ENCODE measurements at regions not wholly inside any gene's neighbourhood (a gene's known extent, or its start where the extent isn't known, plus 50 kb on each side); places are given as distances from the start of the nearest gene placed in this dataset.

GRCh38 chr7:41633690-41634089, 69.2 kb downstream of the INHBA start:
- Mint-ChIP-seq H3K4me1 (no peaks in the 10 kb centered on the region), H3K27me3 (no peaks in the 10 kb centered on the region), H3K36me3 (ENCODE audit: low read depth) (no peaks in the 10 kb centered on the region), H3K9me3 (no peaks in the 10 kb centered on the region), H3K4me3 (no peak overlapping the region), H3K27ac (no peak overlapping the region)
- DNase-seq (no peak), ATAC-seq (no peak)

DNA sequence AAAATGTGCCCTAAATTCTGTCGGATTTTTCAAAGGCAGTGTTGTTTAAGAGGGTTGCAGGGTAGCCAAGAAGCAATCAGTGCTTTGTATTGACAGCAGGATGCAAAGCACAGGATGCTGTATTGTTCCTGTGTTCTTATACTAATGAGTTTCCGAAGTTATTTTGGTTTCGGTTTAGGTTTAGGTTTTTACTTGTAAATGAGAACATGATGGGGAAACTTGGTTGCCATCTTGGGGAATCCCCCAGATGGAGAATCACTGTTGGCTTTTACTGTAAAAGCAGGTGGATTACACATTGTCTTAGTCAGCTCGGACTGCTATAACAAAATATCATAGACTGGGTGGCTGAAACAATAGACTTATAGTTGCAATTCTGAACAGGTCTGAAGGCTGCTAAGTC, 72.1 kb downstream of the INHBA start:
- peak; percentile 43 for ATAC-seq
- Mint-ChIP-seq H3K9me3 (no peaks in the 10 kb centered on the region), H3K27me3 (no peaks in the 10 kb centered on the region), H3K4me1 (no peaks in the 10 kb centered on the region), H3K27ac (no peak overlapping the region), H3K36me3 (ENCODE audit: low read depth) (no peaks in the 10 kb centered on the region), H3K4me3 (no peak overlapping the region)
- no peak for DNase-seq

- Mint-ChIP-seq H3K4me1 (no peaks in the 10 kb centered on the region), H3K36me3 (ENCODE audit: low read depth) (no peaks in the 10 kb centered on the region), H3K27me3 (no peaks in the 10 kb centered on the region), H3K4me3 (no peak overlapping the region), H3K9me3 (no peaks in the 10 kb centered on the region), H3K27ac (no peak overlapping the region)
- DNase-seq = no peak
- no peak for ATAC-seq
These were observed 73.2 kb downstream of the INHBA start for GRCh38 chr7:41629711-41630111.

DNA sequence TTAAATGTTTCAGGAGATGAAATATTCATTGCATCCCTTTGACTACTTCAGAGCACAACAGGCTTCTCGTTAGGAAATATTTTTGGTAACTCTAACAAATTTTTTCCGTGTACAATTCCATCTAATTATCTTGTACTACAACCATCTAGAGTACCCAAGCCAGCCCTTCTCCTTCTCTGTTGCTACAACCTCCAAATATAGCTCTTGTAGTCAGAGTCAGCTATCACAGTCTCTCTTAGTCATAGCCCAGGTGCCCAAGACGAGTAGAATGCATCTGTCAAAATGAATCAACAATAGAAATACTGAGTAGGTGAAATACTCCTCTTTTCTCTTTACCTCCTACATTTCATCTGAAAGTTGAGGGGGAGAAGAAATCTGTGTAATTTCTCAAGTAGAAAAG, 74.0 kb downstream of the INHBA start:
- ATAC-seq = no peak
- Mint-ChIP-seq H3K4me3 (no peak overlapping the region), H3K4me1 (no peaks in the 10 kb centered on the region), H3K27ac (no peak overlapping the region), H3K27me3 (no peaks in the 10 kb centered on the region), H3K36me3 (ENCODE audit: low read depth) (no peaks in the 10 kb centered on the region), H3K9me3 (no peaks in the 10 kb centered on the region)
- DNase-seq = no peak

- Mint-ChIP-seq H3K27ac (no peak overlapping the region), H3K36me3 (ENCODE audit: low read depth) (no peaks in the 10 kb centered on the region), H3K27me3 (no peaks in the 10 kb centered on the region), H3K9me3 (no peaks in the 10 kb centered on the region), H3K4me1 (no peaks in the 10 kb centered on the region), H3K4me3 (no peak overlapping the region)
- no peak for DNase-seq
- no peak for ATAC-seq
These were observed 75.1 kb downstream of the INHBA start for GRCh38 chr7:41627645-41628298.

GRCh38 chr7:41624818-41625217, 78.1 kb downstream of the INHBA start:
- DNase-seq (no peak), ATAC-seq (no peak)
- Mint-ChIP-seq H3K27ac (no peak overlapping the region), H3K4me3 (no peak overlapping the region), H3K9me3 (peaks cover 5% of the 10 kb centered on the region), H3K36me3 (ENCODE audit: low read depth) (no peaks in the 10 kb centered on the region), H3K27me3 (no peaks in the 10 kb centered on the region), H3K4me1 (no peaks in the 10 kb centered on the region)

GRCh38 chr7:41621953-41622831, 80.7 kb downstream of the INHBA start:
- Mint-ChIP-seq H3K4me3 (no peak overlapping the region), H3K36me3 (ENCODE audit: low read depth) (no peaks in the 10 kb centered on the region), H3K27me3 (no peaks in the 10 kb centered on the region), H3K4me1 (no peaks in the 10 kb centered on the region), H3K27ac (no peak overlapping the region), H3K9me3 (peaks cover 5% of the 10 kb centered on the region)
- ATAC-seq (no peak), DNase-seq (no peak)

DNA sequence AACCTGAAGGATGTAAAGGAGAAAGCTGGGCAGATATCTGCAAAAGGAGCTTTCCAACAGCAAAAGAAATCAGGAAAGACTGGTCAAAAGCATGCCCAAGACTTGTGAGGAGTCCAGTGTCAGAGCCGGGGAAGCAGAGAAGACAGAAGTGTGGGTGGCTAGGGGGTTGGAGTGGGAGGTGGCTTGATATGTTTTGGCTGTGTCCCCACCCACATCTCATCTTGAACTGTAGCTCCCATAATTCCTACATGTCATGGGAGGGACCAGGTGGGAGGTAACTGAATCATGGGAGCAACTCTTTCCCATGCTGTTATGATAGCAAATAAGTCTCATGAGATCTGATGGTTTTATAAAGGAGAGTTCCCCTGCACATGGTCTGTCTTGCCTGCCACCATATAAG, 84.9 kb downstream of the INHBA start:
- no peaks in the 10 kb centered on the region for H3K4me1 Mint-ChIP-seq
- H3K27me3 Mint-ChIP-seq = peaks cover 2% of the 10 kb centered on the region
- no peak overlapping the region for H3K27ac Mint-ChIP-seq
- no peak overlapping the region for H3K4me3 Mint-ChIP-seq
- peaks cover 5% of the 10 kb centered on the region for H3K9me3 Mint-ChIP-seq
- DNase-seq (no peak), ATAC-seq (no peak)
- no peaks in the 10 kb centered on the region for H3K36me3 Mint-ChIP-seq (ENCODE audit: low read depth)

GRCh38 chr7:41612798-41613197, 90.1 kb downstream of the INHBA start:
- Mint-ChIP-seq H3K36me3 (ENCODE audit: low read depth) (no peaks in the 10 kb centered on the region), H3K27ac (no peak overlapping the region), H3K9me3 (peaks cover 4% of the 10 kb centered on the region), H3K4me3 (no peak overlapping the region), H3K27me3 (peaks cover 4% of the 10 kb centered on the region), H3K4me1 (no peaks in the 10 kb centered on the region)
- ATAC-seq (no peak), DNase-seq (no peak)

- H3K9me3 Mint-ChIP-seq = peaks cover 4% of the 10 kb centered on the region
- H3K27ac Mint-ChIP-seq = no peak overlapping the region
- no peak overlapping the region for H3K4me3 Mint-ChIP-seq
- peaks cover 4% of the 10 kb centered on the region for H3K27me3 Mint-ChIP-seq
- DNase-seq (no peak), ATAC-seq (no peak)
- no peaks in the 10 kb centered on the region for H3K4me1 Mint-ChIP-seq
- H3K36me3 Mint-ChIP-seq (ENCODE audit: low read depth) = no peaks in the 10 kb centered on the region
These were observed 90.5 kb downstream of the INHBA start for GRCh38 chr7:41612386-41612785.

DNA sequence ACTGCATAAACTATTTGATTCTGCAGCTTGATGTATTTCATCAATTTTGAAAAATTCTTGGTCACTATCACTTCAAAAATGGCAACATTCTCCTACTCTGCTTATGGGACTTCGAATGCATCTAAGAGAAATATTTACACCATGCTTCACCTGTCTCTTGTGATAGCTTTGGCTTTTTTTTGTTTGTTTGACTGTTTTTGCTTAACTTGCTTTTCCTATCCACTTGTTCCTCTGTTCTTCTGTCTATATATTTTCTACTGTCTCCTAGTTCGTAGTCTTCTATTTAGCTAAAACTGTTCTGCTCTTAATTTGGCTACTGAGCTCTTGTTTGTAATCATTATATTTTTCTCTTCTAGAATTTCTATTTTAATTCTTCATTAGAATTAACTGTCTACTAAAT, 94.4 kb downstream of the INHBA start:
- ATAC-seq (no peak), DNase-seq (no peak)
- Mint-ChIP-seq H3K27me3 (peaks cover 2% of the 10 kb centered on the region), H3K4me1 (no peaks in the 10 kb centered on the region), H3K9me3 (peaks cover 10% of the 10 kb centered on the region), H3K36me3 (ENCODE audit: low read depth) (no peaks in the 10 kb centered on the region), H3K4me3 (no peak overlapping the region), H3K27ac (no peak overlapping the region)

DNA sequence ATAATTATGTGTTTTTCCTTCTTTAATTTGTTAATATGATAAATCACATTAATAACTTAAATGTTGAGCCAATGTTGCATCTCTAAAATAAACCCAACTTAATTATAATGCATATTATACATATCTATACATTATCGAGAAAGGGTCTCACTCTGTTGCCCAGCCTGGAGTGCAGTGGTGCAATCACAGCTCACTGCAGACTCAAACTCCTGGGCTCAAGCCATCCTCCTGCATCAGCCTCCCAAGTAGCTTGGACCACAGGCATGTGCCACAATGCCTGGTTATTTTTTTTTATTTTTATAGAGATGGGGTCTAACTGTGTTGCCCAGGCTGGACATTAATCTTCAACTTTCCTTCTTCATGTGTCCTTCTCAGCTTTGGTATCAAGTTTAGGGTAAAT, 98.9 kb downstream of the INHBA start:
- Mint-ChIP-seq H3K4me1 (no peaks in the 10 kb centered on the region), H3K36me3 (ENCODE audit: low read depth) (no peaks in the 10 kb centered on the region), H3K27ac (no peak overlapping the region), H3K4me3 (no peak overlapping the region), H3K9me3 (peaks cover 5% of the 10 kb centered on the region), H3K27me3 (no peaks in the 10 kb centered on the region)
- ATAC-seq (no peak), DNase-seq (no peak)

DNA sequence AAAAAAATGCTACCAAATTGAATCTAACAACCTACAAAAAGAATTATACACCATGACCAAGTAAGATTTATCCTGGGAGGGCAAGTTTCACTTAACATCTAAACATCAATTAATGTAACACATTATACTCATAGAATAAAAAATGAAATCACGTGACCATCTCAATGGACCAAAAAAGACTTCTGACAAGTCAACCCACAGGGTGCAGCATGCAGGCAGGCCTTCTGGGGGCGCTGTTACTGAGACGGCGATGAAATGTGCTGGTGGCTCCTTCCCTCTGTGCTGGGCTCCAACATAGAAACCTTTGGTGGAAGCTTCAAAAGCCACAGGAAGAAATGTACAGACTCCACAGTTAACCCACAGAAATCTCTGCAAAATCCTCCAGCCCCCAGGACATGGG, 103.1 kb downstream of the INHBA start:
- ATAC-seq (no peak), DNase-seq (no peak)
- Mint-ChIP-seq H3K9me3 (peaks cover 29% of the 10 kb centered on the region), H3K27me3 (no peaks in the 10 kb centered on the region), H3K4me1 (no peaks in the 10 kb centered on the region), H3K36me3 (ENCODE audit: low read depth) (peaks cover 2% of the 10 kb centered on the region), H3K27ac (no peak overlapping the region), H3K4me3 (no peak overlapping the region)

GRCh38 chr7:41592794-41593193, 110.1 kb downstream of the INHBA start:
- ATAC-seq = no peak
- H3K36me3 Mint-ChIP-seq (ENCODE audit: low read depth) = peaks cover 3% of the 10 kb centered on the region
- DNase-seq = no peak
- H3K27ac Mint-ChIP-seq = no peak overlapping the region
- no peak overlapping the region for H3K4me3 Mint-ChIP-seq
- no peaks in the 10 kb centered on the region for H3K4me1 Mint-ChIP-seq
- H3K27me3 Mint-ChIP-seq = no peaks in the 10 kb centered on the region
- H3K9me3 Mint-ChIP-seq = peaks cover 30% of the 10 kb centered on the region

DNA sequence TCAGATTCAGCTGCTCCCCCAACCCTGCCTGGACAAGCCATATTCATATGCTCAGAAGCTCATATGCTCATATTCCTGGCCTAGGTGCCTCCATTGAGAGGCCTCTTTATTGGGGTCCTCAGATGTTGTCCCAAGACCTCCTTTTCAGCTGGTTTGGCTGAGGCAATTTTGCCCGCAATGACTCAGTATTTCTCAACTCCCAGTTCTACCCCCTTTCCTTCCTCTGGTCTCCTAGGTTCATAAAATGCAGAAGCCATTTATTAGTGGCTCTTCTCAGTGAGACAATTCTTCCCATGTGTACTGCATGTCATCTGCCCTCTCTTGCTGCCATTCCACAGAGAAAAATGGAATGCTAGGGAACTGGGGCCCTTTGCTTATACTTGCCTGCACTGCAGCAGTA, 110.7 kb downstream of the INHBA start:
- Mint-ChIP-seq H3K9me3 (peaks cover 30% of the 10 kb centered on the region), H3K27ac (no peak overlapping the region), H3K36me3 (ENCODE audit: low read depth) (peaks cover 3% of the 10 kb centered on the region), H3K4me1 (no peaks in the 10 kb centered on the region), H3K27me3 (no peaks in the 10 kb centered on the region), H3K4me3 (no peak overlapping the region)
- DNase-seq = no peak
- ATAC-seq = no peak

Measured in activated naive CD8-positive, alpha-beta T cell treated with anti-CD3 and anti-CD28 coated beads, Interleukin-2, amount 50 U/mL, for 24 hours (primary cell).